IgD-negative memory B cell (primary cell): ENCODE measurements at regions not wholly inside any gene's neighbourhood (a gene's known extent, or its start where the extent isn't known, plus 50 kb on each side); places are given as distances from the start of the nearest gene placed in this dataset.

ENCODE experiments used
- H3K27ac Mint-ChIP-seq, 3 donors: one replicate each; pipeline ENCODE4 v1.8.0; 2020 to 2022; ENCODE audit warnings: mild to moderate bottlenecking in 3 of 3, mixed read lengths in 3 of 3, moderate library complexity in 1 of 3
- H3K27me3 Mint-ChIP-seq: one replicate; pipeline ENCODE4 v1.8.0; 2021; ENCODE audit warnings: mixed read lengths
- H3K36me3 Mint-ChIP-seq: one replicate; pipeline ENCODE4 v1.8.0; 2020; ENCODE audit warnings: mild to moderate bottlenecking, mixed read lengths
- H3K4me1 Mint-ChIP-seq, 3 donors: one replicate each; pipeline ENCODE4 v1.8.0; 2020 to 2022; ENCODE audit warnings: mixed read lengths in 3 of 3, mild to moderate bottlenecking in 1 of 3
- H3K4me3 Mint-ChIP-seq, 4 donors: one replicate each; pipeline ENCODE4 v1.8.0; 2020 to 2022; ENCODE audit warnings: mild to moderate bottlenecking in 4 of 4, mixed read lengths in 4 of 4, moderate library complexity in 3 of 4
- H3K9me3 Mint-ChIP-seq, 3 donors: one replicate each; pipeline ENCODE4 v1.8.0; 2020 to 2021; ENCODE audit warnings: mixed read lengths in 3 of 3, mild to moderate bottlenecking in 1 of 3

GRCh38 chr10:113427236-113427735 lies 125.6 kb upstream of the HABP2 start:
- Mint-ChIP-seq H3K9me3 (peaks cover 0 to 8% (median 0%) of the 10 kb centered on the region in 3 donors), H3K27ac (no peak overlapping the region), H3K4me1 (no peaks in the 10 kb centered on the region), H3K36me3 (no peaks in the 10 kb centered on the region), H3K4me3 (no peak overlapping the region), H3K27me3 (no peaks in the 10 kb centered on the region)

- Mint-ChIP-seq H3K9me3 (peaks cover 0 to 8% (median 0%) of the 10 kb centered on the region in 3 donors), H3K4me3 (no peak overlapping the region), H3K27me3 (no peaks in the 10 kb centered on the region), H3K4me1 (no peaks in the 10 kb centered on the region), H3K36me3 (no peaks in the 10 kb centered on the region), H3K27ac (no peak overlapping the region)
Measured at GRCh38 chr10:113427811-113428558, 124.9 kb upstream of the HABP2 start.

GRCh38 chr10:113430634-113431397 lies 122.0 kb upstream of the HABP2 start:
- H3K36me3 Mint-ChIP-seq: peaks cover 1% of the 10 kb centered on the region
- no peak overlapping the region for H3K4me3 Mint-ChIP-seq
- H3K27me3 Mint-ChIP-seq: no peaks in the 10 kb centered on the region
- no peaks in the 10 kb centered on the region for H3K4me1 Mint-ChIP-seq
- H3K27ac Mint-ChIP-seq: no peak overlapping the region
- peaks cover 0 to 12% (median 0%) of the 10 kb centered on the region in 3 donors for H3K9me3 Mint-ChIP-seq

GRCh38 chr10:113431398-113432160 lies 121.3 kb upstream of the HABP2 start:
- Mint-ChIP-seq H3K27ac (no peak overlapping the region), H3K36me3 (peaks cover 1% of the 10 kb centered on the region), H3K4me3 (no peak overlapping the region), H3K4me1 (no peaks in the 10 kb centered on the region), H3K9me3 (peaks cover 0 to 12% (median 0%) of the 10 kb centered on the region in 3 donors), H3K27me3 (no peaks in the 10 kb centered on the region)

GRCh38 chr10:113433711-113434110 lies 119.1 kb upstream of the HABP2 start:
- H3K4me3 Mint-ChIP-seq: no peak overlapping the region
- H3K27me3 Mint-ChIP-seq: peaks cover 2% of the 10 kb centered on the region
- H3K9me3 Mint-ChIP-seq: peaks cover 0 to 12% (median 0%) of the 10 kb centered on the region in 3 donors
- peaks cover 1% of the 10 kb centered on the region for H3K36me3 Mint-ChIP-seq
- no peak overlapping the region for H3K27ac Mint-ChIP-seq
- H3K4me1 Mint-ChIP-seq: no peaks in the 10 kb centered on the region

GRCh38 chr10:113434315-113434714 lies 118.5 kb upstream of the HABP2 start:
- peaks cover 2% of the 10 kb centered on the region for H3K27me3 Mint-ChIP-seq
- peaks cover 1% of the 10 kb centered on the region for H3K36me3 Mint-ChIP-seq
- no peak overlapping the region for H3K27ac Mint-ChIP-seq
- no peak overlapping the region for H3K4me3 Mint-ChIP-seq
- no peaks in the 10 kb centered on the region for H3K4me1 Mint-ChIP-seq
- H3K9me3 Mint-ChIP-seq: peaks cover 0 to 12% (median 0%) of the 10 kb centered on the region in 3 donors

GRCh38 chr10:113434950-113435349 lies 117.9 kb upstream of the HABP2 start:
- H3K27ac Mint-ChIP-seq: no peak overlapping the region
- H3K9me3 Mint-ChIP-seq: peaks cover 0 to 12% (median 0%) of the 10 kb centered on the region in 3 donors
- H3K4me1 Mint-ChIP-seq: no peaks in the 10 kb centered on the region
- H3K27me3 Mint-ChIP-seq: peaks cover 2% of the 10 kb centered on the region
- no peak overlapping the region for H3K4me3 Mint-ChIP-seq
- H3K36me3 Mint-ChIP-seq: peaks cover 1% of the 10 kb centered on the region

GRCh38 chr10:113435881-113436280 lies 117.0 kb upstream of the HABP2 start:
- Mint-ChIP-seq H3K27me3 (peaks cover 2% of the 10 kb centered on the region), H3K36me3 (peaks cover 1% of the 10 kb centered on the region)

DNA sequence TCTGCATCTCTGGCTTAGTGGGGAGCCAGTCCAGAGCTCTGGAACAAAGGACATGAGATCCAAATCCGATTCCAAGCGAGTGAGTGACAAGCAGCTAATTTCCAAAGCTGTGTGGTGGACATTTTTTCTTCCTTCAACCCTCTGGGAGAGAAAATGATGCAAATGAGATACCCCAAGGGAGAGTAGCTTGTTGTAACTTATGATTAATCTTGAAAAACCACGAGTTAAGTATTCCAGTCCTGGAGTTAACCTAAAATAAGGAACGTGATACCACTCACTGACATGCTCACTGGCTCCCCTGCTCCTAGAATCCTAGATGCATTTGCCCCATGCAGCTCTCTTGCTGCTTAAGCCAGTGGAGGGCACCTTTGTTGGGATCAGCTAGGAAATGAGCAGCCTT lies 116.0 kb upstream of the HABP2 start:
- Mint-ChIP-seq H3K27ac (no peak overlapping the region), H3K36me3 (peaks cover 1% of the 10 kb centered on the region), H3K27me3 (peaks cover 2% of the 10 kb centered on the region), H3K9me3 (peaks cover 0 to 4% (median 0%) of the 10 kb centered on the region in 3 donors), H3K4me3 (no peak overlapping the region), H3K4me1 (no peaks in the 10 kb centered on the region)

More at GRCh38 chr10:113435881-113436280, 117.0 kb upstream of the HABP2 start:
- no peak overlapping the region for H3K4me3 Mint-ChIP-seq
- H3K27ac Mint-ChIP-seq: no peak overlapping the region
- H3K9me3 Mint-ChIP-seq: peaks cover 0 to 7% (median 0%) of the 10 kb centered on the region in 3 donors
- H3K4me1 Mint-ChIP-seq: no peaks in the 10 kb centered on the region

DNA sequence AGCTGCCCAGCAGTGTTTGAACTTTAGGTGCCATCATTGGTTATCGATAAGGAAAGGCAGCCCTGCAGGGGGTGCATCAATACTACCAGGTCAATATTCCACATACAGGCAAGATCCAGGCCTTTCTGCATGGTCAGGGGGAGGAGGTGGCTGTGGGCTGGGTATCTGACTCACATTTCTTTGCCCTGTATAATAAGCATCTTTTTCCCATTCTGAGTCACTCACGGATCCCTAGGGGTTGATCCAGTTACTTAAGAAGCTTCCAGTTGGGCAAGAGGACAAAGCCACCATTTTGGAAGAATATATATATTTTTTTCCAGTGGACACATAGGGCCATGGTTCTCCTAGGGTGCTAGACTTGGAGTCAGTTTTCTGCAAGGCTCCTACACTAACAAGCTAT lies 114.2 kb upstream of the HABP2 start:
- H3K9me3 Mint-ChIP-seq: peaks cover 0 to 4% (median 0%) of the 10 kb centered on the region in 3 donors
- H3K4me3 Mint-ChIP-seq: no peak overlapping the region
- H3K36me3 Mint-ChIP-seq: peaks cover 1% of the 10 kb centered on the region
- peaks cover 8% of the 10 kb centered on the region for H3K27me3 Mint-ChIP-seq
- H3K27ac Mint-ChIP-seq: no peak overlapping the region
- no peaks in the 10 kb centered on the region for H3K4me1 Mint-ChIP-seq

- no peaks in the 10 kb centered on the region for H3K4me1 Mint-ChIP-seq
- peaks cover 12% of the 10 kb centered on the region for H3K27me3 Mint-ChIP-seq
- H3K36me3 Mint-ChIP-seq: no peaks in the 10 kb centered on the region
- no peaks in the 10 kb centered on the region for H3K9me3 Mint-ChIP-seq
- no peak overlapping the region for H3K27ac Mint-ChIP-seq
- no peak overlapping the region for H3K4me3 Mint-ChIP-seq
Measured at GRCh38 chr10:113441220-113441619, 111.6 kb upstream of the HABP2 start.

- Mint-ChIP-seq H3K27me3 (peaks cover 12% of the 10 kb centered on the region), H3K4me3 (no peak overlapping the region), H3K36me3 (no peaks in the 10 kb centered on the region), H3K27ac (no peak overlapping the region), H3K9me3 (no peaks in the 10 kb centered on the region), H3K4me1 (no peaks in the 10 kb centered on the region)
Measured at GRCh38 chr10:113441686-113442270, 111.1 kb upstream of the HABP2 start.

DNA sequence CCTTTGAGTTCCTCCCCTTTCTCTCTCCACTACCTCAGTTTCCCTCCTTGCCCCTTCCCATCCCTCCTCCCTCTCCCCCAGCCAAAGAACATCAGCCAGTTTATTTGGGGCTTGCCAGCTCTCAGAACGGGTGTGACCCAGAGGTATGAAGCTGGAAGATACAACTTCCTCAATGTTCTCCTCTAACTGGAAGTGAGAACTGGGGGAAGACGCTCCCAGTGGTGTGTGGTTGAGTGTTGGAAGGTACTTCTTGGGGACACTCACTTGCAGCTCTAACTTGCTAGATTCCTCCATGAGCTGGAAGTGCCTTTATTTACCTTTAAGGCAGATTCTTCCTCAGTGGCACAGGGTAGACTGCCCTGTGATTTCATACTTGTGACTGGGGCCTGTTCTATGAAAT lies 110.5 kb upstream of the HABP2 start:
- no peaks in the 10 kb centered on the region for H3K9me3 Mint-ChIP-seq
- H3K4me1 Mint-ChIP-seq: no peaks in the 10 kb centered on the region
- H3K27me3 Mint-ChIP-seq: peaks cover 12% of the 10 kb centered on the region
- H3K27ac Mint-ChIP-seq: no peak overlapping the region
- H3K4me3 Mint-ChIP-seq: no peak overlapping the region
- no peaks in the 10 kb centered on the region for H3K36me3 Mint-ChIP-seq

- peaks cover 12% of the 10 kb centered on the region for H3K27me3 Mint-ChIP-seq
- H3K4me1 Mint-ChIP-seq: no peaks in the 10 kb centered on the region
- peaks cover 0 to 2% (median 0%) of the 10 kb centered on the region in 3 donors for H3K9me3 Mint-ChIP-seq
- H3K36me3 Mint-ChIP-seq: no peaks in the 10 kb centered on the region
- H3K4me3 Mint-ChIP-seq: no peak overlapping the region
- H3K27ac Mint-ChIP-seq: no peak overlapping the region
Measured at GRCh38 chr10:113443141-113443925, 109.5 kb upstream of the HABP2 start.
